ENCODE measurements at regions not wholly inside any gene's neighbourhood (a gene's known extent, or its start where the extent isn't known, plus 50 kb on each side); places are given as distances from the start of the nearest gene placed in this dataset.

DNA sequence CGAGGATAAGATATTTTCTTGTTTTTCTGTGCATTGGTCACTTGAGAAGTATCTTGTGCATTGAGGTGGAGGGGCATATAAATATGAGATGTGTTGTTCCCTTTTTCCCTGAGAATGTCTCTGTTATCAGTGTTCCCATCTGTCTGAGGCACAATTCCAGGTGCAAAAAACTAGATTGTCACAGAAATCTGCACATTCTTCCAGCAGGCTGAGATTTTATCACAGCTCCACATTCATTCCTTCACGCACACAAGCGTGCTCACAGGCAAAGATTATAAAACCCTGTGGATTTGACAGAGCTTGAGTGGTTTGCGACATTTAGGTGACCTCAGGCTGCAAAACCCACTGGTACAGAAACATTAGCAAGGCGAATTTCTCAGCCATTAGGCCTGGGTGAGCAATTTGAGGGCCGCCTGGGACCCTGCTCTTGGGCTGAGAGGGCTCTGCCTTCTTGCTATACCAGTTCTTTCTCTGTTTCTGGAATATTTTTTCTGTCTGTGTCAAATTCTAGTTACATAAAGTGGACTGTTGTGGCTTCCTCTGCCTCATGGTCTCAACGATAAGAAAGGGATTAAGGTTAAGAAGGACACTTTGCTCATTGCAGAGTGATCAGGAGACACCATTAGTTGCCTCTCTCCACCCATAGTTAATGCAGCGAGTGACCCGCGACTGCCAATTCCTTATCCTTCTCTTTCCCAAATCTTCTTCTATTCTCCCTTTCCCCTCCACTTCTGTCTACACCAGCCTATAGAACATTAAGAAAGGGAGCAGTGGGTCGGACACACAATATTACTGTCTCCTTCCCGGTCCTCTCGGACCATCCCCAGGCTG lies 86.7 kb upstream of the C1QTNF7 start:
- Mint-ChIP-seq H3K27me3 (ENCODE audit: low read depth) (peaks cover 3% of the 10 kb centered on the region), H3K27ac (no peak overlapping the region), H3K36me3 (ENCODE audit: low read depth) (no peaks in the 10 kb centered on the region), H3K4me3 (no peak overlapping the region), H3K4me1 (ENCODE audit: low read depth) (no peaks in the 10 kb centered on the region), H3K9me3 (no peaks in the 10 kb centered on the region)

DNA sequence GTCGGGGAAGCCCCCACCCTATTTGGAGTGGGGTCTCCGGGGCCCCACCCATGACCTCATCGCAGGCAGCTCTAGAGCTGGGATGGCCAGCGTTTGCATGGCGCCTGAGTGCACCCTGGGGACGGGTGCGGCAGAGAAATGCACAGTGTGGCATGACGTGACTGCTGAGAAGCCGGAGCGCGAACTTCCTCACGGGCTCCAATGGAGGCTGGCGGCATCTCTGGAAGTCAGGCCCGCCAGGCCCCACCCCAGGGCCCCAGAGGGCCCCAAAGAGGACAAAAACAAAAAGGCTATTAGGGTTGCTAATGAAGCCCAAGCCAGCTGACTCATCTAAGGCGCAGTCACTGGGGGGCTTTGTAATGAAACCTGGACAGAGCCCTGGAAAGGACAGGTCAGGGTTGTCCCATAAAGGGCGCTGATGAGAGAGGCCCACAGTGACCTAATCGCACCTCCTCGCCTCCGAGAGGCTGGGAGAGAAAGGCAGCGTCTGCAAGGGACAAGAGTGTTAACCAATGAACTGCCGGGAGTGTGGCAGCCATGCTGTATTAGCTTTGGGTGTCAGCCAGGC lies 86.0 kb upstream of the C1QTNF7 start:
- Mint-ChIP-seq H3K27me3 (ENCODE audit: low read depth) (peaks cover 3% of the 10 kb centered on the region), H3K9me3 (no peaks in the 10 kb centered on the region), H3K27ac (no peak overlapping the region), H3K4me1 (ENCODE audit: low read depth) (no peaks in the 10 kb centered on the region), H3K36me3 (ENCODE audit: low read depth) (no peaks in the 10 kb centered on the region), H3K4me3 (no peak overlapping the region)

DNA sequence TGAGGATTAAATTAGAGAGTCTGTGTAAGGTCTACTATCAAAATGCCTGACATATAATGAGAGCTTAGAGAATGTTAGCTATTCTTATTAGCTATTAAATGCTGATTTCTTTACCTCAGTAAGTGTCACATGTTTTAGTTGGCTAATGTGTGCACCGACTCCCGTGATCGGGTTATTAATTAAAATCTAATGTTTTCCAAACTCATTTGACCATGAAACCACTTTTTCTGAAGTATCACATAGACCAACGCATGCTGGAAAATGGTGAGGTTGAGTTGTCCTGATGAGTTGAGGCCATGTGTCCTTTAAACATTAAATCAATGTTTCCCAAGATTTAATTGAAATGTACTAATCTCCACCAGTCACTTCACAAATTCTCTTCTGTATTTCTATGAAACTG lies 84.8 kb upstream of the C1QTNF7 start:
- H3K9me3 Mint-ChIP-seq: no peaks in the 10 kb centered on the region
- H3K27me3 Mint-ChIP-seq (ENCODE audit: low read depth): peaks cover 3% of the 10 kb centered on the region
- H3K4me3 Mint-ChIP-seq: no peak overlapping the region
- H3K27ac Mint-ChIP-seq: no peak overlapping the region
- H3K36me3 Mint-ChIP-seq (ENCODE audit: low read depth): no peaks in the 10 kb centered on the region
- no peaks in the 10 kb centered on the region for H3K4me1 Mint-ChIP-seq (ENCODE audit: low read depth)

DNA sequence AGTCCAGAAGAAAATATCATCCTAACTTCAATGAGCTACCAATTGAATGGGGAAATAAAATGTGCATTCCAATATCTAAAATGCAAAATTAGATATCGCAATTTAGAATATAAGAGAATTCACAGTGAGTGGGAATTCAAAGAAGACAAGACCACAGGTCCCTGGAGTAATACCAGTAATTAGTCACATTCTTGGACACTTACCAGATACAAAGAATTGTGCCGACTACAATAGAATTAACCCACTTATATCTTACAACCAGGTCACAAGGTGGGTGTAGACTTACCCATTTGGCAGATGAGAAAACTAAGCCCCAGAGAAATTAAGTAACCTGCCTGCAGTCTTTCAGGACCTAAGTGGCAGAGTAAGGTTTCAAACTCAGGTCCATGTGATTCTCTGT lies 84.3 kb upstream of the C1QTNF7 start:
- Mint-ChIP-seq H3K4me3 (no peak overlapping the region), H3K36me3 (ENCODE audit: low read depth) (no peaks in the 10 kb centered on the region), H3K4me1 (ENCODE audit: low read depth) (no peaks in the 10 kb centered on the region), H3K9me3 (no peaks in the 10 kb centered on the region), H3K27ac (no peak overlapping the region), H3K27me3 (ENCODE audit: low read depth) (peaks cover 3% of the 10 kb centered on the region)

DNA sequence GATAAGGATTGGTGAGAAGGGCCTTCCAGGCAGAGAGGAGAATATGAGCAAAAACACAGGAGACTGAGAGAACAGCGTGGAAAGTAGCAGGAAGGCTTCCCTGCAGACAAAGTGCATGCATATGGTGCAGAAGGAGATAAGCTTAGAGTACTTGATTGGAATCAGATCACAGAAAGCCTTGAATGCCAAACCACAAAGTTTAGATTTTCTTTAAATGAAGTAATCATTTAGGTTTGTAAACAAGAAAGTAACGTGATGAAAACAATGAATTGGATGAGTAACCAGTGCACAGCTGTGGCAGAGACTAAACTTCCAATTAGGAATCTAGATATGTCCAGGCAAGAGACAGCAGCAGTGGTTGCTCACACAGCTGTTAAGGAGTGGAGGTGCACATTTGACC lies 83.8 kb upstream of the C1QTNF7 start:
- Mint-ChIP-seq H3K4me3 (no peak overlapping the region), H3K27ac (no peak overlapping the region)

DNA sequence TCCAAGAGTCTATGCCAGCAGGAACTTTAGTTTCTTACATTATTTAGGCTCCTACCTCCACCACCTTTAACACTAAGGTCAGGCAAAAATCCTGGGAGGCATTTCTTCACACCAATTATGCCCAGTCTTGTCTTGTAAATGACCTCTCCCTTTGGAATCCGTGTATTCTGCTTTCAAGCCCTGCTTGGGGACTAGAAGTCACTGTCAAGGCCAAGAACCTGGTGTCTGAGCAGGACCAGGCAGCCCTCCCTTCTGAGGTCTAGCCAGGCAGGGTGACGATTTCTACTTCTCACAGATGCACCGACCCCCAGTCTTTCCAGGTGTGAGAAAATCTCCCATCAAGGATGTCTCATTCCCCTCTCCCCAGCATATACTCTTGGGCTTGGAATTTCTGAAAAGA lies 82.7 kb upstream of the C1QTNF7 start:
- peaks cover 5% of the 10 kb centered on the region for H3K4me1 Mint-ChIP-seq (ENCODE audit: low read depth)
- no peaks in the 10 kb centered on the region for H3K27me3 Mint-ChIP-seq (ENCODE audit: low read depth)
- H3K36me3 Mint-ChIP-seq (ENCODE audit: low read depth): no peaks in the 10 kb centered on the region
- no peaks in the 10 kb centered on the region for H3K9me3 Mint-ChIP-seq
- no peak overlapping the region for H3K4me3 Mint-ChIP-seq
- no peak overlapping the region for H3K27ac Mint-ChIP-seq

More for the DNA sequence above, 83.8 kb upstream of the C1QTNF7 start:
- Mint-ChIP-seq H3K4me1 (ENCODE audit: low read depth) (no peaks in the 10 kb centered on the region), H3K9me3 (no peaks in the 10 kb centered on the region), H3K36me3 (ENCODE audit: low read depth) (no peaks in the 10 kb centered on the region), H3K27me3 (ENCODE audit: low read depth) (peaks cover 3% of the 10 kb centered on the region)

DNA sequence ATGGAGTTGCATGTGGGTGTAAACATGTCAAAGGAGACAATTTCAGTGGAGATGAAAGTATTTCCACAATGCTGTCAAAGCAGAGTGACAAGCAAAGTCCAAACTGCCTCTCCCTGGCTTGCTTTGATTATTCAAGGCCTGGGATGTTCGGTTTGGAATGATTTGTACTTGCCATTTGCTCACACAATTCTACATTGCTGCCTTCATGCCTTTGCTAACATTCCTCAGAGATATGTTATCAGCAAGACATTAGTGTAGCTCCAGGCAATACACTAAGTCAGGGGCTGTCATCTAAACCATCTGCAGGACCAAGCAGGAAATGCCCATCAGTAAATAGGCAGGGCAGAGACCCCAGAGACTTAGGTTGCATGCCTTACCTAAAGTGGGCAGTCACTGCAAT lies 79.6 kb upstream of the C1QTNF7 start:
- Mint-ChIP-seq H3K27me3 (ENCODE audit: low read depth) (peaks cover under 1% of the 10 kb centered on the region), H3K27ac (no peak overlapping the region), H3K4me3 (no peak overlapping the region), H3K36me3 (ENCODE audit: low read depth) (no peaks in the 10 kb centered on the region), H3K4me1 (ENCODE audit: low read depth) (peaks cover 5% of the 10 kb centered on the region), H3K9me3 (no peaks in the 10 kb centered on the region)

DNA sequence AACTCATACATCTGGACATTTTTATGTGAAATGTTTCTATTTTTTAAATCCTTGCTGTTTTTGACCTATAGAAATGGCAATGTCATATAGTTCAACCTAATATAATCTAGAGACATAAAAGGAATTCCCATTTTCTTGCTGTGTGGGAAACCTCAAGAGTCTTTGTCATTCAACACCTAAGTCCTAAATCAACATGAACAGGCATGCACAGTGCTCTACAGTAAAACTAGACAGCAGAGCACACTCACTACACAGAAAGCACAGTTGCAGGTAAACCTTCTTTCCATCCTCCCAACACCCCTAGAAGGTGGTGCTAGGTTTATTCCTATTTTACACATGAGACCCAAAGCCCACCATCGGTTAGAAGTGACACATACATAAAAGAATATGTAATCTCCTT lies 79.1 kb upstream of the C1QTNF7 start:
- H3K9me3 Mint-ChIP-seq: no peaks in the 10 kb centered on the region
- no peaks in the 10 kb centered on the region for H3K36me3 Mint-ChIP-seq (ENCODE audit: low read depth)
- no peak overlapping the region for H3K27ac Mint-ChIP-seq
- H3K4me3 Mint-ChIP-seq: no peak overlapping the region
- H3K4me1 Mint-ChIP-seq (ENCODE audit: low read depth): peaks cover 5% of the 10 kb centered on the region
- peaks cover 4% of the 10 kb centered on the region for H3K27me3 Mint-ChIP-seq (ENCODE audit: low read depth)

DNA sequence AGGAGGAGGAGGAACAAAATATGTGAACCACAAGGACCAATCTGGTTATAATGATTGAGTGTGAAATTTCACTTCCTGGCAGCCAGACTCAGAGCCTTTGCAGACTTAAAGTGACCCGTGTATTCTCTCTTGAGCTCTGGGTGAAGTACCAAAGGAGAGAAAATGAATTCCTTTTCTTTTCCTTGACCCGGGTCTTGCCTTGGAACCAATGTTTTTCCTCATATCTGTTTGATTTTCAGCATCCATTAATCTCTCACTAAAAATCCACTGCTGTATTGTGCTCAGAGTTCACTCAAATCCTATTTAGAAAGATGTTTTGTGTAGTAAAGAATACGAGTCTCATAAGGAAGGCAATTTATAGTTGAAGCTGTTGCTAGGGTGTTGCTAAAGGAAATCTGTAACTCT lies 78.3 kb upstream of the C1QTNF7 start:
- H3K27me3 Mint-ChIP-seq (ENCODE audit: low read depth): peaks cover 7% of the 10 kb centered on the region
- H3K27ac Mint-ChIP-seq: no peak overlapping the region
- H3K4me3 Mint-ChIP-seq: no peak overlapping the region
- no peaks in the 10 kb centered on the region for H3K36me3 Mint-ChIP-seq (ENCODE audit: low read depth)
- H3K4me1 Mint-ChIP-seq (ENCODE audit: low read depth): peaks cover 5% of the 10 kb centered on the region
- H3K9me3 Mint-ChIP-seq: no peaks in the 10 kb centered on the region

DNA sequence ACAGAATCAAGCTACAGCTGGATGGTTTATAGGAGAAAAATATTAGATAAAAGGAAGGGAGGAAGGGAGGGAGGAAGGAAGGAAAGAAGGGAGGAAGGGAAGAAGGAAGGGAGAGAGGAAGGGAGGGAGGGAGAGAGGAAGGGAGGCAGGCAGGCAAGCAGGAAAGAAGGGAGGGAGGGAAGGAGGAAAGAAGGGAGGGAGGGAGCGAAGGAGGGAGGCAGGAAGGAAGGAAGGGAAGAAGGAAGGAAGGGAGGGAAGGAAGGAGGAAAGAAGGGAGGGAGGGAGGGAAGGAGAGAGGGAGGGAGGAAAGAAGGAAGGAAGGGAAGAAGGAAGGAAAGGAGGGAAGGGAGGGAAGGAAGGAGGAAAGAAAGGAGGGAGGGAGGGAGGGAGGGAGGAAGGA lies 77.9 kb upstream of the C1QTNF7 start:
- Mint-ChIP-seq H3K9me3 (no peaks in the 10 kb centered on the region), H3K4me1 (ENCODE audit: low read depth) (peaks cover 5% of the 10 kb centered on the region), H3K27ac (no peak overlapping the region), H3K4me3 (no peak overlapping the region), H3K27me3 (ENCODE audit: low read depth) (peaks cover 7% of the 10 kb centered on the region), H3K36me3 (ENCODE audit: low read depth) (no peaks in the 10 kb centered on the region)

DNA sequence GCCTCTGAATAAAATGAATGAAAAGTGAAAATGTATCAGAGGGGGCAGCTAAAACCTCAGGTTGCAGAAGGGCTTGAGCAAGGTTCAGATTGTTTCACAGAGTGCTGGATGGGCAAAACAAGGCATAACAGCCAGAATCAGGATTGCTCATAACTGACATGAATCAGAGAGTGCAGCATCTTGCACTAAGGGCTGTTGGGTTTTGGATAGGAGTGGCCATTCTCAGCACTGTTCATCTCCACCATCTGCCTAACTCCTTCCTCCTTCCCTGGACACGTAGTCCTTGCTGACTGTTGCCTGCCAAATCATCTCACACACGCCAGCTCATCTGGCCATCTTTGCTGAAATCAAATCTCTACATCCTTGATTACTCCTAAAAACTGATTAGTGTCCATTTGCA lies 75.3 kb upstream of the C1QTNF7 start:
- H3K4me1 Mint-ChIP-seq (ENCODE audit: low read depth): peaks cover 5% of the 10 kb centered on the region
- H3K27me3 Mint-ChIP-seq (ENCODE audit: low read depth): peaks cover 7% of the 10 kb centered on the region
- no peak overlapping the region for H3K27ac Mint-ChIP-seq
- no peak overlapping the region for H3K4me3 Mint-ChIP-seq
- H3K36me3 Mint-ChIP-seq (ENCODE audit: low read depth): no peaks in the 10 kb centered on the region
- H3K9me3 Mint-ChIP-seq: no peaks in the 10 kb centered on the region

DNA sequence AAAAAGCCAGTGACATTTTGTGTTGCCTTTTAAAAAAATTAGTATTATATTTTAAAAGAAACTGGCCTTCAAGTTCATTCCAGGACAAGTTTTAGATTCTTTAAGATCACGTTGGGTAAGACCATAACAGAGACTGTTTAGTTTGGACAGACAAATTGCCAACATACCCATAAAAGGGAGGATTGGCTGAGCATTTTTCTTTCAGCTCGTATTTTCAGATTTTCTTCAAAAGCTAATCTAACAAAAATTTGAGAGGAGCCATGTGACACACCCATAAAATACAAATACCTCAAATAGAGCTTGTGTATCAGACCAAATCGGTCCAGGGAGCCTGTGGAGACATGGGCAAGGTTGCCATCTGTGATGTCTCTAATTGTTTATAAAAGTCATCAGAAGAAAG lies 74.6 kb upstream of the C1QTNF7 start:
- peaks cover 5% of the 10 kb centered on the region for H3K4me1 Mint-ChIP-seq (ENCODE audit: low read depth)
- no peak overlapping the region for H3K4me3 Mint-ChIP-seq
- no peak overlapping the region for H3K27ac Mint-ChIP-seq
- H3K36me3 Mint-ChIP-seq (ENCODE audit: low read depth): no peaks in the 10 kb centered on the region
- H3K9me3 Mint-ChIP-seq: no peaks in the 10 kb centered on the region
- H3K27me3 Mint-ChIP-seq (ENCODE audit: low read depth): peaks cover 7% of the 10 kb centered on the region

DNA sequence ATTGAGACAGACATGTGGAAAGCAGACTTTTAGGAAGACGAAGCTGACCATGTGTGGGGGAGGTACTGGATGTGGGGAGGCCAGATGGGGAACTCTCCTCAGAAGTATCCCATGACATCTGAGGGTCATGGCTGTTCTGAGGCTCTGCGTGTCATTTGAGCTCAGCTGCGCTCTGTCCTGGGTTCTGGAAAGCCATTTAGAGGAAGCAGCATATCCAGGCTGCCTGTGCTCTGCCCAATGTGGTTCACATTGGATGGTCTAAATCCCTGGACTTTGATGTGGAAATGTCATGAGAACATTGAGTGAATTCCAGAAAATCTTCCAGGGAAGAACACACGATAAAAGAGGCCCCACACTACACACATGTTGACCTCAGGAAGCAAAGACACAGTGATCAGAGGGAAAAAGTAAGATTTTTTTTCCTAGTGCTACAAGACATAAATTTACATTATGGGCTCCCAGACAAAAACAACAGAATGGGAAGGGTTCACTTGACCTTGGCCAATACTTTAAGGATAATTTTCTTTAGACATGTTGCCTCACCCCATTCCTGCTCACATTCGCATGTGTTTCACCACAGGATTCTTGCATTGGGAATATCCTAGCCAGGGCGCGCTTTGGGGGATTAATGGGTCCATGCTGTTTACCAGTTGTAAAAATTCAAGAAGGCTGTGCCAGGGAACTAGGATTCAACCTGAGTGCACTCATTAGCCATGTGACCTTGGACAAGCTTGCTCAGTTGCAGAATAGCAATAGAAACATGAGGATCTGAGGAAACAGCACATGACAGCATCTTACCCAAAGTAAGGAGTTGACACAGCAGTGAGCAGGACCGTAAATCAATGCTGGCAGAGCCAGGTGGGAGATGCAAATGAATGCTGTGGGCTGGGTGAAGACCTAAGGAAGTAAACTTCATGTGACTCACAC lies 73.2 kb upstream of the C1QTNF7 start:
- Mint-ChIP-seq H3K27ac (no peak overlapping the region), H3K27me3 (ENCODE audit: low read depth) (peaks cover 7% of the 10 kb centered on the region), H3K9me3 (no peaks in the 10 kb centered on the region), H3K36me3 (ENCODE audit: low read depth) (no peaks in the 10 kb centered on the region), H3K4me3 (no peak overlapping the region), H3K4me1 (ENCODE audit: low read depth) (peaks cover 2% of the 10 kb centered on the region)

DNA sequence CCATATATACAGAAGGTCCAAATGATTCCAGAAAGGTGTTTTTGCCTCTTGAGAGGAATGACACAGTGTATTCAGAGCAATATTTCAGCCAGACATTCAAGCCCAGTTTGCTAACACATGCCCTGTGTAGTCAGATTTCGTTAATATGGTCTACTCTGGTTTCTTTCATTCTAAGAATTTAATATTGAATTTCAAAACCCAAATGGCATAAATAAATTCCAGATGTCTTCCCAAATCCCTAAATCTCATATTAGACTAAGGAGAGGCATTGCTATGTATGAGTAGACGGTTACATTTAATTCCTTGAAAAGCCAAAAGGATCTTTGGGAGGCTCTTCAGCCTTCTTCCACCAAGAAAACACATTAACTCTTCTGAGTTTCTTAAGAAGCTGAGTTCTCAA lies 66.3 kb upstream of the C1QTNF7 start:
- no peak overlapping the region for H3K4me3 Mint-ChIP-seq
- peaks cover 3% of the 10 kb centered on the region for H3K27me3 Mint-ChIP-seq (ENCODE audit: low read depth)
- peaks cover under 1% of the 10 kb centered on the region for H3K4me1 Mint-ChIP-seq (ENCODE audit: low read depth)
- no peaks in the 10 kb centered on the region for H3K36me3 Mint-ChIP-seq (ENCODE audit: low read depth)
- no peak overlapping the region for H3K27ac Mint-ChIP-seq
- no peaks in the 10 kb centered on the region for H3K9me3 Mint-ChIP-seq

DNA sequence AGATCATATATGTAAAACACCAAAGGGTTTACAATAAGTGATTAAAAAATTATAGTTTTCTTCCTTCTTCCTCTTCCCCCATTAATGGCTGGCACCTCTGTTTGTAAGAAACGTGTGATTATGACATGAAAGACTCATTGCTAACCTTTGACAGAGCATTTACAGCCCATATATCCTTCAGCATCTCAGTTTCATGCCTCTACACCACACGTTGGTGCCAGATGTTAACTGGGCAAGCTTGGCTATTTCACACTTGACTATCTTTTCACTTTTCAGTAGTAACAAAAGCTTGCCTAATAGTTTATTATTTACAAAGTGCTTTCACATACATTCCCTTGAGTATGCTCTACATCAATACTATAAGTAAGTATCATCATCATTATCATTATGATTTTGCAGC lies 65.3 kb upstream of the C1QTNF7 start:
- Mint-ChIP-seq H3K27ac (no peak overlapping the region), H3K36me3 (ENCODE audit: low read depth) (no peaks in the 10 kb centered on the region), H3K9me3 (no peaks in the 10 kb centered on the region), H3K4me3 (no peak overlapping the region), H3K27me3 (ENCODE audit: low read depth) (peaks cover 3% of the 10 kb centered on the region), H3K4me1 (ENCODE audit: low read depth) (peaks cover 4% of the 10 kb centered on the region)

All from T-helper 1 cell treated with Interleukin-12 subunit alpha and Interleukin-12 subunit beta and Interleukin-4 antibody, amounts not matched to agents 30 μg/mL and 1 μg/mL, for 36 hours (primary cell).